ENCODE measurements at regions not wholly inside any gene's neighbourhood (a gene's known extent, or its start where the extent isn't known, plus 50 kb on each side); places are given as distances from the start of the nearest gene placed in this dataset.

DNA sequence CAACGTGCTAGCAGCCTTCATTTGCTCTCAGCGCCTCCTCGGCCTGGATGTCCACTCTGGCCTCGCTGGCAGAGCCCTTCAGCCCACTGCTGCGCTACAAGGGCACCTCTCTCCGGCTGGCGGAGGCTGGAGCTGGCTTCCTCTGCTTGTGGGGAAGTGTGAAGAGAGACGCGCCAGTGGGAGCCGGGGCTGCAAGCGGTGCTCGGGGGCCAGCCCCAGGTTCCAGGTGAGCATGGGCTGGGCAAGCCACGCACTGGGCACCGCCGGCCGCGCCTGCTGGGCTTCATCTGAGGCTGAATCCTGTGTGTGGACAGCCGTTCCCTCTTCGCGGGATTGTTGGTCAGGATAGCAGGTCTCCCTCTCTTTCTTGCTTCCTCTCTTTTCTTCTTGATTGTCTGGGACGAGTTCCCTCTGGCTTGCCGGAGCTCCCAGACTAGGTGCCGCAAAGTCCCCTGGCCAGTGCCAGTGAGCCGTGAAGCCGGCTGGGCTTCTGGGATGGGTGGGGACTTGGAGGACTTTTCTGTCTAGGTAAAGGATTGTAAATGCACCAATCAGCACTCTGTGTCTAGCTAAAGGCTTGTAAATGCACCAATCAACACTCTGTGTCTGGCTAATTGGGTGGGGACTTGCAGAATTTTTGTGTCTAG lies 165.0 kb downstream of the HEPH start:
- DNase-seq (ENCODE audit: low spot score), result no peak

DNA sequence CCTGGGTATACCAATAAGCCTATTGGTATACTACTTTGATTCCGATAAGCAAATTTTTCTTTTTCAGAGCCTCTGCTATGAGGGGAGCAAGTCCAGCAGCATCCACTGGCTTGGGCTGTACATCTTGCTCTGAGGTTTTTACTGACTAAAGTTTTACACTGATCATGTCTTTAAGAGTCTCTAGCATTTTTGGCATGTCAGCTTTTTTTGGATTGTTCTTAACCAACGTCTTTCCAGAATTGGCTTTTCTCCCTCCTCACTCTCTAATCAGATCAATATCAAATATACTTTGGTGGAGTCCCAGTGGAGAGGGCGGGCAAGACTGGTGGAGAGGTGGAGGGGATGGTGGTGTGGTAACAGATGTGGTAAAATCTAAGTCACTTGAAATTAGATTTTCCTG lies 196.8 kb downstream of the HEPH start:
- no peak for DNase-seq (ENCODE audit: low spot score)

DNA sequence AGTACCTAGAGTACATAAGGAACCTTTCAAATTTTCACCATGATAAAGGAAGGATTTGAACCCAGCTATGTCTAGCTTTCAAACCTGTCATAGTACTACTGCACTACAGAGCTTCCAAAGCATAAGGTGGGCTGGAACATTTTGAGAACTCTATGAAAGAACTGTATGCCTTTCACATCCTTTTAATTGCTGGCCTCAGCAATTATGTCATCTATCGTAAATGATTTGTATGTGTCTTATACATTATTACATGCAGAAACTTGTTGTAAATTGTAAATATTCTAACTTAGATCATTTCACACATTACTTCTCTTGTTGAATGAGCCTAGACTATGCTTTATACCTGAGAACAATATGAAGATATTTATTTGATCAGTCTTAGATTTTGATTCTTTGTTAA lies 220.7 kb downstream of the HEPH start:
- DNase-seq (ENCODE audit: low spot score), result no peak

DNA sequence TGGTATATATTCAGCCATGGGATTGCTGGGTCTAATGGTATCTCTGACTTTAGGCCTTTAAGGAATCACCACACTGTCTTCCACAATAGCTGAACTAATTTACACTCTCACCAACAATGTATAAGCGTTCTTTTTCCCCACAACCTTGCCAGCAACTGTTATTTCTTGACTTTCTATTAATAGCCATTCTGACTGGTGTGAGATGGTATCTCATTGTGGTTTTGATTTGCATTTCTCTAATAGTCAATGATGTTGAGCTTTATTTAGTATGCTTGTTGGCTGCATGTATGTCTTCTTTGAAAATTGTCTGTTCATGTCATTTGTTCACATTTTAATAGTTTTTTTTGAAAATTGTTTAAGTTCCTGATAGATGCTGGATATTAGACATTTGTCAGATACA lies 235.2 kb downstream of the HEPH start:
- no peak for DNase-seq (ENCODE audit: low spot score)

DNA sequence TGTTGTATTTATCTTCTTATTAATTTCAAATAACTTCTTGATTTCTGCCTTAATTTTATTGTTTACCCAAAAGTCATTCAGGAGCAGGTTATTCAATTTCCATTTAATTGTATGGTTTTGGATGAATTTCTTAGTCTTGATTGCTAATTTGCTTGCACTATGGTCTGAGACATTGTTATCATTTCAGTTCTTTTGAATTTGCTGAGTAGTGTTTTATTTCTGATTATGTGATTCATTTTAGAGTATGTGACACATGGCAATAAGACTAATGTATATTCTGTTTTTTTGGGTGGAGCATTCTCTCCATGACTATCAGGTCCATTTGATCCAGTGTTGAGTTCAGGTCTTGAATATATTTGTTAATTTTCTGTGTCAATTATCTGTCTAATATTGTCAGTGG lies 236.7 kb downstream of the EDA2R start:
- DNase-seq (ENCODE audit: low spot score), result no peak

DNA sequence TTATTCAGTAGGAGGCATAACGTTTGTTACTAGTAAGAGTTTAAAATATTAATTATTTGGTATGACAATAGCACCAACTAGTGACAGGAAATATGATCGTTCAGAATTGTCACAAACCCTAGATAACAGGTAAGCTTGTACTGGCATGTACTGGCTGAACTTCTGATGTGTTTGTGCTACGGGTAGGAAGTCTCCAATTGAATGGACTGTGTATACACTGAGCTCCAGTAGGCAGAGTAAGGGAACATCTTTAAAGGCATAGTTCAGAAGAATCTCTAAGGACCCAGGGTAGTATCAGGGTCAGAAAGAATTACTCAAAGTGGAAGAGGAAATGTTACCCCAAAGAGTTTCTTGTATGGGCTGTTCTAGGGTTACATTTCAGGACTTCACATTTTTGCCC lies 230.4 kb downstream of the EDA2R start:
- DNase-seq (ENCODE audit: low spot score), result peak; percentile 1

DNA sequence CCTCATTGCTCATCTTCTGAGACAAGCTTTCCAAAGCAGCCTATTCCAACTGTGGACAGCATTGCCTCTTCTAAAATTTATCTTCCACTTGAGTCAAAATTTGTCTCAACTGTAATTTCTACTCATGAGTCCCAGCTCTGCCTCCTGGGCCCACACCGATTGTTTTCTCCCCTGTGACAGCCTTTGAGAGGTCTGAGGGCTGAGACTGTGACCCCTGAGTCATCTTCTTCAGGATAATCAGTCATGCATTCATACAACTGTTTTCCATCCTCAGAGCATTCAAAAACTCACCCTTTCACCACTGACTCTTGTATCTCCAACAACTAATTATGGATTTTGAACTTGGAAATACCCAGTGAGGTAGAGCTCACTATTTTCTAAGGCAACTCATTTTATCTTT lies 228.1 kb downstream of the EDA2R start:
- no peak for DNase-seq (ENCODE audit: low spot score)
